HepG2 (cell line): ENCODE measurements at regions not wholly inside any gene's neighbourhood (a gene's known extent, or its start where the extent isn't known, plus 50 kb on each side); places are given as distances from the start of the nearest gene placed in this dataset.

ENCODE experiments used
- ASH2L ChIP-seq: fragments of 300-600, 200-600 bp; sonication (generic); IDR thresholded peaks from 2 replicates; pipeline ENCODE4 v1.7.0; 2017; ENCODE audit warnings: low read depth, mild to moderate bottlenecking, moderate library complexity, mixed read lengths, low read length; ENCODE audit not compliant: insufficient read length
- CEBPB ChIP-seq: IDR thresholded peaks from 2 replicates; pipeline ENCODE4 v1.6.1; 2011; ENCODE audit warnings: low read depth, low read length, improper control_type of control experiment, borderline replicate concordance
- EP300 ChIP-seq, 3 experiments: sonication (generic) in 1 of 3; formaldehyde crosslinking in 1 of 3; IDR thresholded peaks; 2 replicates each; pipeline versions ENCODE4 v1.5.1 to v1.6.1; 2011 to 2020; ENCODE audit warnings: low read depth in 2 of 3, low read length in 2 of 3, borderline replicate concordance in 1 of 3, improper control_type of control experiment in 1 of 3, mild to moderate bottlenecking in 1 of 3, missing genetic modification reagents in 1 of 3, moderate library complexity in 1 of 3
- FOXJ3 ChIP-seq: sonication (generic); formaldehyde crosslinking; IDR thresholded peaks from 2 replicates; pipeline ENCODE4 v1.4.0; 2020; ENCODE audit warnings: missing genetic modification reagents, mild to moderate bottlenecking, borderline replicate concordance
- MXI1 ChIP-seq: IDR thresholded peaks from 3 replicates; pipeline ENCODE4 v1.6.1; 2012; ENCODE audit warnings: low read depth, low read length, inconsistent platforms, borderline replicate concordance
- NFE2 ChIP-seq: sonication (generic); formaldehyde crosslinking; IDR thresholded peaks from 2 replicates; pipeline ENCODE4 v1.4.0; 2020; ENCODE audit warnings: missing genetic modification reagents
- NFIC ChIP-seq: IDR thresholded peaks from 2 replicates; pipeline ENCODE4 v1.6.1; 2012; ENCODE audit warnings: mild to moderate bottlenecking, low read length, inconsistent platforms
- PCBP2 ChIP-seq: fragments of 200-400 bp; formaldehyde crosslinking; optimal IDR thresholded peaks from 2 replicates; pipeline ENCODE3; 2018; ENCODE audit warnings: low read length, low read depth; ENCODE audit not compliant: poor library complexity, severe bottlenecking
- SMC3 ChIP-seq: IDR thresholded peaks from 2 replicates; pipeline ENCODE4 v1.6.1; 2011; ENCODE audit warnings: low read length, improper control_type of control experiment
- ZNF121 ChIP-seq: sonication (generic); formaldehyde crosslinking; IDR thresholded peaks from 2 replicates; pipeline ENCODE4 v1.5.0; 2020; ENCODE audit warnings: mild to moderate bottlenecking, missing genetic modification reagents
- TF ChIP-seq, protein P1 (sequence below): sonication (generic); formaldehyde crosslinking; IDR thresholded peaks from 2 replicates; pipeline ENCODE4 v1.4.0; 2020; ENCODE audit warnings: missing genetic modification reagents, mild to moderate bottlenecking, borderline replicate concordance
- TF ChIP-seq, protein P2 (sequence below): sonication (generic); formaldehyde crosslinking; IDR thresholded peaks from 2 replicates; pipeline ENCODE4 v1.5.0; 2020; ENCODE audit warnings: mild to moderate bottlenecking, missing genetic modification reagents, moderate library complexity
- TF ChIP-seq, protein P3 (sequence below), 2 experiments: sonication (generic) in 1 of 2; formaldehyde crosslinking in 1 of 2; IDR thresholded peaks; 2 replicates each; pipeline versions ENCODE4 v1.5.1 to v1.6.1; 2011 to 2020; ENCODE audit warnings: borderline replicate concordance in 1 of 2, low read depth in 1 of 2, low read length in 1 of 2, mild to moderate bottlenecking in 1 of 2, missing genetic modification reagents in 1 of 2, moderate library complexity in 1 of 2

DNA sequence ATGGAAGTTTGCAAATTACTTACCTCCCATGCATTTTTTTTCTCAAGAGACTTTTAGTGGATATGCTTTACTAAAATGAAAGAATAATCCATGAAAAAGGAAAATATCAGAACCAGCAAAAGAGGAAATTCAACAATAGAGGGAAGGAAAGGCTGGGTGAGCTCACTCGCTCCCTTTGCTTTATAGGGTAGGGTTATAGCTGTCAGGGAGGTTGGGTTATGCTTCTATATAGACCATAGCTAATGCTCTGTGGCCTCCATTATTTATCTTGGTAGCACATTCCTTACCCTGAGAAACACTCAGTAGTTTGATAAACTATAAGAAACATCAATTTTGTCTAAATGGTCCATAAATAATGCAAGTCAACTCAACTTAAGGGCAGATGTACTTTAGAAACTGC is 215.9 kb upstream of the FAR2 start:
- TF ChIP-seq SMC3 (no peak), PCBP2 (no peak), CEBPB (no peak), MXI1 (no peak), ZNF121 (CRISPR knock-in tag) (no peak), NFE2 (CRISPR knock-in tag) (no peak), FOXJ3 (CRISPR knock-in tag) (no peak), ASH2L (no peak), NFIC (no peak), EP300 (IDR thresholded peaks at IDR 0.05; ENCODE audit: low read depth in 2 of 2, low read length in 2 of 2) (no peak), EP300 (CRISPR knock-in tag; IDR thresholded peaks at IDR 0.05; ENCODE audit: borderline replicate concordance) (no peak)
- TF ChIP-seq, protein P1, sequence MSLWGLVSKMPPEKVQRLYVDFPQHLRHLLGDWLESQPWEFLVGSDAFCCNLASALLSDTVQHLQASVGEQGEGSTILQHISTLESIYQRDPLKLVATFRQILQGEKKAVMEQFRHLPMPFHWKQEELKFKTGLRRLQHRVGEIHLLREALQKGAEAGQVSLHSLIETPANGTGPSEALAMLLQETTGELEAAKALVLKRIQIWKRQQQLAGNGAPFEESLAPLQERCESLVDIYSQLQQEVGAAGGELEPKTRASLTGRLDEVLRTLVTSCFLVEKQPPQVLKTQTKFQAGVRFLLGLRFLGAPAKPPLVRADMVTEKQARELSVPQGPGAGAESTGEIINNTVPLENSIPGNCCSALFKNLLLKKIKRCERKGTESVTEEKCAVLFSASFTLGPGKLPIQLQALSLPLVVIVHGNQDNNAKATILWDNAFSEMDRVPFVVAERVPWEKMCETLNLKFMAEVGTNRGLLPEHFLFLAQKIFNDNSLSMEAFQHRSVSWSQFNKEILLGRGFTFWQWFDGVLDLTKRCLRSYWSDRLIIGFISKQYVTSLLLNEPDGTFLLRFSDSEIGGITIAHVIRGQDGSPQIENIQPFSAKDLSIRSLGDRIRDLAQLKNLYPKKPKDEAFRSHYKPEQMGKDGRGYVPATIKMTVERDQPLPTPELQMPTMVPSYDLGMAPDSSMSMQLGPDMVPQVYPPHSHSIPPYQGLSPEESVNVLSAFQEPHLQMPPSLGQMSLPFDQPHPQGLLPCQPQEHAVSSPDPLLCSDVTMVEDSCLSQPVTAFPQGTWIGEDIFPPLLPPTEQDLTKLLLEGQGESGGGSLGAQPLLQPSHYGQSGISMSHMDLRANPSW (CRISPR knock-in tag) = no peak
- TF ChIP-seq, protein P2, sequence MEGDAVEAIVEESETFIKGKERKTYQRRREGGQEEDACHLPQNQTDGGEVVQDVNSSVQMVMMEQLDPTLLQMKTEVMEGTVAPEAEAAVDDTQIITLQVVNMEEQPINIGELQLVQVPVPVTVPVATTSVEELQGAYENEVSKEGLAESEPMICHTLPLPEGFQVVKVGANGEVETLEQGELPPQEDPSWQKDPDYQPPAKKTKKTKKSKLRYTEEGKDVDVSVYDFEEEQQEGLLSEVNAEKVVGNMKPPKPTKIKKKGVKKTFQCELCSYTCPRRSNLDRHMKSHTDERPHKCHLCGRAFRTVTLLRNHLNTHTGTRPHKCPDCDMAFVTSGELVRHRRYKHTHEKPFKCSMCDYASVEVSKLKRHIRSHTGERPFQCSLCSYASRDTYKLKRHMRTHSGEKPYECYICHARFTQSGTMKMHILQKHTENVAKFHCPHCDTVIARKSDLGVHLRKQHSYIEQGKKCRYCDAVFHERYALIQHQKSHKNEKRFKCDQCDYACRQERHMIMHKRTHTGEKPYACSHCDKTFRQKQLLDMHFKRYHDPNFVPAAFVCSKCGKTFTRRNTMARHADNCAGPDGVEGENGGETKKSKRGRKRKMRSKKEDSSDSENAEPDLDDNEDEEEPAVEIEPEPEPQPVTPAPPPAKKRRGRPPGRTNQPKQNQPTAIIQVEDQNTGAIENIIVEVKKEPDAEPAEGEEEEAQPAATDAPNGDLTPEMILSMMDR (CRISPR knock-in tag) = no peak
- TF ChIP-seq, protein P3, sequence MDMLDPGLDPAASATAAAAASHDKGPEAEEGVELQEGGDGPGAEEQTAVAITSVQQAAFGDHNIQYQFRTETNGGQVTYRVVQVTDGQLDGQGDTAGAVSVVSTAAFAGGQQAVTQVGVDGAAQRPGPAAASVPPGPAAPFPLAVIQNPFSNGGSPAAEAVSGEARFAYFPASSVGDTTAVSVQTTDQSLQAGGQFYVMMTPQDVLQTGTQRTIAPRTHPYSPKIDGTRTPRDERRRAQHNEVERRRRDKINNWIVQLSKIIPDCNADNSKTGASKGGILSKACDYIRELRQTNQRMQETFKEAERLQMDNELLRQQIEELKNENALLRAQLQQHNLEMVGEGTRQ (IDR thresholded peaks at IDR 0.05; ENCODE audit: low read depth, low read length) = no peak
- TF ChIP-seq, protein P3 (CRISPR knock-in tag; IDR thresholded peaks at IDR 0.05; ENCODE audit: borderline replicate concordance) = no peak
